ENCODE measurements at regions not wholly inside any gene's neighbourhood (a gene's known extent, or its start where the extent isn't known, plus 50 kb on each side); places are given as distances from the start of the nearest gene placed in this dataset.

DNA sequence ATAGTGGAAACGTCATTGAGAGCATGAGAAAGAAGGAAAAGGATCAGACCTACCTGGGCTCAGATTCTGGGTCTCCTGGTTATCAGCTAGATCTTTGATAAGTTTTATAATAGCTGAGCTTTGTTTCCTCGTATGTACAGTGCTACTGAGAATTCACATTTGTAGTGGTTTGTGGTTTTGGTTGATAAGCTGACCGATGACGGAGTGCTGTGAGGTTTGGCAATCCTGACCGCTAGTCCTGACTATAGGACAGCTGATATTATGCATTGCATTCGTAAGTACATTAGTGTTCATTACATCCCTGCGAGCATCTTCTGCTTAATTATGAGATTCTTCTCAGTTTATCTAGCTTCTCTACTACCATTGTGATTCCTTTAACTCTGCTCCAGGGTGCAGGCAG, 190.7 kb upstream of the SLC27A6 start:
- DNase-seq (ENCODE audit: extremely low spot score, unreplicated experiment), result no peak
- H3K27me3 Mint-ChIP-seq (ENCODE audit: unreplicated experiment), result peaks cover 6% of the 10 kb centered on the region
- H3K9me3 Mint-ChIP-seq (ENCODE audit: unreplicated experiment), result no peaks in the 10 kb centered on the region
- no peak overlapping the region for H3K27ac Mint-ChIP-seq (ENCODE audit: unreplicated experiment)
- peaks cover 44% of the 10 kb centered on the region for H3K4me1 Mint-ChIP-seq (ENCODE audit: unreplicated experiment)
- TF ChIP-seq CTCF (IDR thresholded peaks at IDR 0.05), result no peak
- H3K4me3 Mint-ChIP-seq (ENCODE audit: unreplicated experiment), result no peak overlapping the region
- H3K36me3 Mint-ChIP-seq (ENCODE audit: unreplicated experiment), result no peaks in the 10 kb centered on the region

GRCh38 chr5:128775558-128775957, 189.7 kb upstream of the SLC27A6 start:
- Mint-ChIP-seq H3K9me3 (ENCODE audit: unreplicated experiment) (no peaks in the 10 kb centered on the region), H3K36me3 (ENCODE audit: unreplicated experiment) (no peaks in the 10 kb centered on the region), H3K27me3 (ENCODE audit: unreplicated experiment) (no peaks in the 10 kb centered on the region), H3K4me3 (ENCODE audit: unreplicated experiment) (no peak overlapping the region), H3K27ac (ENCODE audit: unreplicated experiment) (peak overlapping the region; percentile 61), H3K4me1 (ENCODE audit: unreplicated experiment) (peaks cover 46% of the 10 kb centered on the region)
- no peak for DNase-seq (ENCODE audit: extremely low spot score, unreplicated experiment)
- TF ChIP-seq CTCF (IDR thresholded peaks at IDR 0.05), result no peak

DNA sequence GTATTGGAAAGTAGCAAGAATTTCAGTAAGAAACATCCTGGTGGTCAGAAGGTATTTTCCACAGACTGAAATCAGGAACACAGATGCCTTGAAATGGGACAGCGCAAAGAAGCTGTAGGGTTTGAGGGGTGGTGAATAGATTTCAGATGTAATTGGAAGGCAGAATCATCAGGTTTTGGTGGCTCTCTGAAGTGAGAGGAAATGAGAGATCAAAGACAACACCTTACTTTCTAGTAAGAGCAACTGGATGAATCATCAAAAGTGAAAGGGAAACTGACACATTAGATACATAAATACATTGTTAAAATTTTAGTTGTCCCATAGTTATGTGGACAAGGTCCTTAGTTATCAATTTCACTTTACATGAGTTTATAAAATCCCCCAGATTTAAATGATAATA, 188.2 kb upstream of the SLC27A6 start:
- DNase-seq (ENCODE audit: extremely low spot score, unreplicated experiment), result no peak
- no peaks in the 10 kb centered on the region for H3K36me3 Mint-ChIP-seq (ENCODE audit: unreplicated experiment)

DNA sequence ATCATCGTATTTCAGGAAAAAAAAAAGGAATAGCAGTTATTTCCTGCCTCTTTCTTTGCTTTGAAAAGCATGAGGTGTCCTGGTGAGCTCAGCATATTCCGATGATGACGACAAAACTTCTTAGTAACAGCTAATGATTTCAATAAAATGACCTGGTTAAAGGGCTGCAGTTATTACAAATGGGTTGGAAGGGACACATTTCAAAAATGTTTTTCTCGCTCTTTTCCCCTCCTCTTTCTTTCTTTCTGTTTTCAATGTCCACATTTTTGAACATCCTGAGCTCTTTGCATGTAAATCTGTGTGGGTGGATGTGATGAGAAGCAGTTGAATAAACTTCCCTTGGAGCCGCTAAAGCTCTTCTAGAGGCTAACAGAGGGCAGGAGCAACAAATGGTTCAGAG, 186.8 kb upstream of the SLC27A6 start:
- Mint-ChIP-seq H3K4me1 (ENCODE audit: unreplicated experiment) (peaks cover 54% of the 10 kb centered on the region), H3K27ac (ENCODE audit: unreplicated experiment) (peak overlapping the region; percentile 66), H3K9me3 (ENCODE audit: unreplicated experiment) (no peaks in the 10 kb centered on the region), H3K4me3 (ENCODE audit: unreplicated experiment) (peak overlapping the region; percentile 19), H3K36me3 (ENCODE audit: unreplicated experiment) (no peaks in the 10 kb centered on the region), H3K27me3 (ENCODE audit: unreplicated experiment) (no peaks in the 10 kb centered on the region)
- no peak for DNase-seq (ENCODE audit: extremely low spot score, unreplicated experiment)
- no peak for TF ChIP-seq CTCF (IDR thresholded peaks at IDR 0.05)

More for the DNA sequence above, 188.2 kb upstream of the SLC27A6 start:
- Mint-ChIP-seq H3K9me3 (ENCODE audit: unreplicated experiment) (no peaks in the 10 kb centered on the region), H3K27me3 (ENCODE audit: unreplicated experiment) (no peaks in the 10 kb centered on the region), H3K27ac (ENCODE audit: unreplicated experiment) (no peak overlapping the region), H3K4me3 (ENCODE audit: unreplicated experiment) (no peak overlapping the region), H3K4me1 (ENCODE audit: unreplicated experiment) (peaks cover 51% of the 10 kb centered on the region)
- TF ChIP-seq CTCF (IDR thresholded peaks at IDR 0.05), result no peak

- H3K36me3 Mint-ChIP-seq (ENCODE audit: unreplicated experiment), result no peaks in the 10 kb centered on the region
- no peak overlapping the region for H3K4me3 Mint-ChIP-seq (ENCODE audit: unreplicated experiment)
- peaks cover 38% of the 10 kb centered on the region for H3K4me1 Mint-ChIP-seq (ENCODE audit: unreplicated experiment)
- peaks cover 9% of the 10 kb centered on the region for H3K9me3 Mint-ChIP-seq (ENCODE audit: unreplicated experiment)
- no peak for TF ChIP-seq CTCF (IDR thresholded peaks at IDR 0.05)
- no peak for DNase-seq (ENCODE audit: extremely low spot score, unreplicated experiment)
- peak overlapping the region; percentile 8 for H3K27ac Mint-ChIP-seq (ENCODE audit: unreplicated experiment)
- no peaks in the 10 kb centered on the region for H3K27me3 Mint-ChIP-seq (ENCODE audit: unreplicated experiment)
These were observed 182.8 kb upstream of the SLC27A6 start for GRCh38 chr5:128782446-128782845.
